ENCODE measurements at regions not wholly inside any gene's neighbourhood (a gene's known extent, or its start where the extent isn't known, plus 50 kb on each side); places are given as distances from the start of the nearest gene placed in this dataset.

- Histone ChIP-seq H3K79me2 (ENCODE audit: insufficient read depth, low read length) (no peaks in the 10 kb centered on the region), H3K4me1 (ENCODE audit: insufficient read depth, low read length) (no peaks in the 10 kb centered on the region), H3K36me3 (replicated peaks in 1 of 2; ENCODE audit: control insufficient read depth in 1 of 2, insufficient read depth in 2 of 2, low read length in 2 of 2) (no peaks in the 10 kb centered on the region), H3K4me2 (ENCODE audit: low read depth, low read length) (no peak overlapping the region), H3K27ac (ENCODE audit: extremely low read length, insufficient read depth, low read length) (no peak overlapping the region), H3K9me3 (ENCODE audit: low read length) (no peaks in the 10 kb centered on the region), H2AFZ (ENCODE audit: low read length) (no peak overlapping the region), H3K4me3 (replicated peaks in 1 of 3; ENCODE audit: insufficient read depth in 1 of 3, low read depth in 2 of 3, low read length in 3 of 3) (no peak overlapping the region), H3K9ac (ENCODE audit: insufficient read depth, low read depth, low read length) (no peak overlapping the region), H4K20me1 (ENCODE audit: insufficient read depth, low read length) (no peaks in the 10 kb centered on the region), H3K27me3 (ENCODE audit: control insufficient read depth in 1 of 2, insufficient read depth in 2 of 2, low read length in 2 of 2) (peaks cover 0 to 5% of the 10 kb centered on the region in 2 experiments; a peak in 1 of 5 replicates)
- intact Hi-C loops (cut with micrococcal nuclease; ENCODE audit: unreplicated experiment), result no loop called here
- DNase-seq (ENCODE audit: low spot score), result no peak
- no peak for FAIRE-seq
- ATAC-seq, result no peak
- ChIA-PET POLR2A (no interaction called here), CTCF (ENCODE audit: low intra/inter-chr PET ratio, low total read pairs) (no interaction called here)
- 36% methylated on average over 5 of the region's 5 CpGs for WGBS (ENCODE audit: low lambda C conversion rate)
- in situ Hi-C loops (cut with HindIII; ENCODE audit: extremely low pct_ligation_motif_present, low pct_unique_long_range_greater_than_20kb), result no loop called here
- BruUV-seq (replicated peaks), result no TSS peak
- TF ChIP-seq ZBTB7A (CRISPR knock-in tag; IDR thresholded peaks at IDR 0.05) (no peak), ZNF280B (CRISPR knock-in tag; IDR thresholded peaks at IDR 0.05; ENCODE audit: borderline replicate concordance) (no peak), ZNF260 (CRISPR knock-in tag; IDR thresholded peaks at IDR 0.05; ENCODE audit: borderline replicate concordance, low read depth) (no peak), ZNF234 (CRISPR knock-in tag; conservative IDR thresholded peaks at IDR 0.05) (no peak), PRDM15 (CRISPR knock-in tag; IDR thresholded peaks at IDR 0.05) (no peak), ZGPAT (CRISPR knock-in tag; IDR thresholded peaks at IDR 0.05) (no peak), ZNF574 (CRISPR knock-in tag; IDR thresholded peaks at IDR 0.05) (no peak), ZNF335 (CRISPR knock-in tag; IDR thresholded peaks at IDR 0.05) (no peak), RFXAP (CRISPR knock-in tag; IDR thresholded peaks at IDR 0.05; ENCODE audit: borderline replicate concordance) (no peak), HNF1B (CRISPR knock-in tag; IDR thresholded peaks at IDR 0.05) (no peak), RFX3 (CRISPR knock-in tag; IDR thresholded peaks at IDR 0.05) (no peak), TAF15 (IDR thresholded peaks at IDR 0.05; ENCODE audit: low read depth, low read length, poor library complexity, severe bottlenecking) (no peak), ZNF749 (CRISPR knock-in tag; IDR thresholded peaks at IDR 0.05; ENCODE audit: borderline replicate concordance) (no peak)
Observed at GRCh38 chr10:7107285-7107684, 303.5 kb downstream of the SFMBT2 start.
